Mesendoderm (in vitro differentiated cells): ENCODE measurements at regions not wholly inside any gene's neighbourhood (a gene's known extent, or its start where the extent isn't known, plus 50 kb on each side); places are given as distances from the start of the nearest gene placed in this dataset.

Experiments used
- DNase-seq: peaks from one replicate; pipeline ENCODE4 v3.0.0; 2013
- H2AK5ac ChIP-seq: 2 replicates; pipeline ENCODE4 v1.6.1; 2013; ENCODE audit warnings: low read length, inconsistent platforms
- H2BK120ac ChIP-seq: 2 replicates; pipeline ENCODE4 v1.6.1; 2013; ENCODE audit warnings: low read depth, mild to moderate bottlenecking, low read length, moderate library complexity, mixed read lengths
- H2BK15ac ChIP-seq: replicated peaks from 2 replicates; pipeline ENCODE4 v1.6.1; 2013; ENCODE audit warnings: low read depth, mild to moderate bottlenecking, moderate library complexity
- H2BK5ac ChIP-seq: 2 replicates; pipeline ENCODE4 v1.6.1; 2013; ENCODE audit warnings: low read length, inconsistent platforms
- H3K18ac ChIP-seq: 2 replicates; pipeline ENCODE4 v1.6.1; 2013; ENCODE audit warnings: mild to moderate bottlenecking, low read length, mixed read lengths
- H3K23ac ChIP-seq: one replicate; pipeline ENCODE4 v1.6.1; 2013; ENCODE audit warnings: low read length
- H3K27ac ChIP-seq: 2 replicates; pipeline ENCODE4 v1.5.1; 2013; ENCODE audit warnings: low read depth, mild to moderate bottlenecking, inconsistent platforms, low read length, moderate library complexity
- H3K27me3 ChIP-seq: 2 replicates; pipeline ENCODE4 v1.6.1; 2013; ENCODE audit warnings: low read length, control low read depth, mild to moderate bottlenecking, inconsistent platforms; ENCODE audit not compliant: insufficient read depth, poor library complexity
- H3K36me3 ChIP-seq: 2 replicates; pipeline ENCODE4 v1.6.1; 2013; ENCODE audit warnings: low read length, inconsistent platforms; ENCODE audit not compliant: control insufficient read depth, insufficient read depth
- H3K4ac ChIP-seq: one replicate; pipeline ENCODE4 v1.6.1; 2013; ENCODE audit warnings: low read depth, mild to moderate bottlenecking, low read length, moderate library complexity
- H3K4me1 ChIP-seq: 2 replicates; pipeline ENCODE4 v1.6.1; 2013; ENCODE audit warnings: low read depth, low read length, inconsistent platforms; ENCODE audit not compliant: control insufficient read depth
- H3K4me2 ChIP-seq: 2 replicates; pipeline ENCODE4 v1.6.1; 2013; ENCODE audit warnings: low read length
- H3K4me3 ChIP-seq: 2 replicates; pipeline ENCODE4 v1.5.1; 2013; ENCODE audit warnings: mild to moderate bottlenecking, low read length
- H3K56ac ChIP-seq: one replicate; pipeline ENCODE4 v1.6.1; 2013; ENCODE audit warnings: low read length
- H3K79me1 ChIP-seq: 2 replicates; pipeline ENCODE4 v1.6.1; 2013; ENCODE audit warnings: low read length, inconsistent platforms
- H3K79me2 ChIP-seq: 2 replicates; pipeline ENCODE4 v1.6.1; 2013; ENCODE audit warnings: mild to moderate bottlenecking, low read length; ENCODE audit not compliant: control insufficient read depth, insufficient read depth
- H3K9ac ChIP-seq: 2 replicates; pipeline ENCODE4 v1.6.1; 2013; ENCODE audit warnings: low read length, inconsistent platforms
- H4K5ac ChIP-seq: one replicate; pipeline ENCODE4 v1.6.1; 2013; ENCODE audit warnings: low read length
- H4K8ac ChIP-seq: one replicate; pipeline ENCODE4 v1.6.1; 2013; ENCODE audit warnings: low read depth, mild to moderate bottlenecking, control low read depth, low read length, moderate library complexity
- WGBS: extraction: QIAGEN DNeasy Blood & Tissue Kit; methylation state at CpG from one replicate; pipeline ENCODE4 v1.1.7; 2013; ENCODE audit warnings: low lambda C conversion rate, missing lambda C conversion rate; ENCODE audit not compliant: insufficient coverage; ENCODE audit errors: extremely low coverage; 5-methylcytosine and 5-hydroxymethylcytosine counted together

DNA sequence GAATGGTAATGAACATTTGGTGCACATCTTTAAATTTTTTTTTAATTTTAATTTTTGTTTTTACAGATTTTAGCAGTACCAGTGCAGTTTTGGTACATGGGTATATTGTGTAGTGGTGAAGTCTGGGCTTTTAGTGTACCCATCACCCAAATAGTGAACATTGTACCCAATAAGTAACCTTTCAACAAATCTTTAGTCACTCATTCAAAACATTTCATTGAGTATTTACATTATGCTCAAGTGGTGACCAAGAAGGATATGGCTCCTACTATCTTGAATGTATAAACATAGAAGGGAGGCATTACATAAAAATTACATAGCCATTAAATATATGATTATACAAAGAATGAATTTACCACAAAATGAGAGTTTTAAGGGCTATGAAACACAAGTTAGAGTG, 223.3 kb downstream of the SPRY1 start:
- Histone ChIP-seq H3K56ac (no peak overlapping the region), H2BK120ac (peak overlapping the region; percentile 67), H3K4me3 (no peak overlapping the region), H3K27me3 (no peaks in the 10 kb centered on the region), H4K8ac (no peak overlapping the region), H3K36me3 (no peaks in the 10 kb centered on the region), H3K4me2 (no peak overlapping the region), H3K4me1 (no peaks in the 10 kb centered on the region), H3K79me1 (no peaks in the 10 kb centered on the region), H3K79me2 (no peaks in the 10 kb centered on the region), H3K9ac (no peak overlapping the region), H2AK5ac (no peak overlapping the region), H4K5ac (no peak overlapping the region), H3K18ac (no peak overlapping the region), H2BK15ac (no peak overlapping the region), H3K23ac (no peak overlapping the region), H2BK5ac (no peak overlapping the region), H3K4ac (no peak overlapping the region), H3K27ac (no peak overlapping the region)
- no peak for DNase-seq

DNA sequence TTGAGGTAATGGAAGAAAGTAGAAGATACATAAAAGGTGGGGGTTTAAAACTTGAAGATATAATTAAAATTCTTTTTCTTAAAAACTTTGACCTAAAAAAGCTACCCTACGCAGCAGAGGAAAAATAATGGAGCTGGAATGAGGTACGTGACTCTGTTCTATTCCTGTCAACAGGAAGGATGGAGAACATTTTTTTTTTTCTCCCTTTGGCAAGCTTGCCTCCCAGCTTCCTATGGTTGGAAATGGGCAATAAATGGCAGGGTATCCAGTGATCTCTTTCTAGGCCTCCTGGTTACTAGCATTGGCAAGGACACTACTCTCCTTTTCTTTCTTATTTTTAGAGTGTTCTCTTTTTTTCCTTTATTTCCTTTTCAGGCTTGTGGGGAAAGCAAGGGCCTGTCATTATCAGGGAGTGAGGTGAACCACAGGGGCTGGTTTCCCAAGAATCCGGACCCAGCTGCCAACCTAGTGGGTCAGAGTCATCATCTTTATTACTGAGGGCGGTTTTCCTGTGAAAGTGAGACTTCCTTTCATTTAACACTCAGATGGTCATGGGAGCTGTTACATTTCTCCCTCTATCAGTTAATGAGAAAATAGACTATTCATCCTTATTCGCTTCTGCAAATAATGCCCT, 224.6 kb downstream of the SPRY1 start:
- DNase-seq = peak; percentile 62
- WGBS = no CpG with 5 or more reads among the region's 5 CpGs
- no peaks in the 10 kb centered on the region for H3K79me2 ChIP-seq

DNA sequence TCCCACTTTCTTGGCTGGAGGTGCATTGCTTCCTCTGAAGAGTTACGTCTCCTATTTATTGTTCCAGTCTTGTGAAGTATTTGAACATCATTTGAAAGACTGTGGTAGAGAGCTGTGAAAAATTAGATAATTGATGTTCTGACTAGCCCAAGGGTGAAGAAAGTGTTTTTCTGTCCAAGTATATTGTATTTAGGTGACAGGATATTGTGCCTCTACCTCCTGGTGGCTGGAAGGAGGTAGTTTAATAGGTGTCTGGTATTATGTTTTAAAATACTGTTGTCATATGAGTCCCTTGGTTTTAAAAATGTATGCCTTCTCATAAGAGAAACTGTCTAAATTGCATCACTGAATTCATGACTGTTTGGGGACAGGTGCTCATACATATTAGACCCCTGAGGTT, 226.0 kb downstream of the SPRY1 start:
- Histone ChIP-seq H3K4me3 (no peak overlapping the region), H2BK15ac (no peak overlapping the region), H3K27ac (no peak overlapping the region), H3K36me3 (no peaks in the 10 kb centered on the region), H3K4me1 (no peaks in the 10 kb centered on the region), H3K27me3 (no peaks in the 10 kb centered on the region), H4K5ac (no peak overlapping the region), H3K4ac (no peak overlapping the region), H2BK120ac (no peak overlapping the region), H3K23ac (no peak overlapping the region), H3K4me2 (no peak overlapping the region), H2AK5ac (no peak overlapping the region), H3K56ac (no peak overlapping the region), H3K79me2 (no peaks in the 10 kb centered on the region), H4K8ac (no peak overlapping the region), H3K18ac (no peak overlapping the region), H3K9ac (no peak overlapping the region), H2BK5ac (no peak overlapping the region), H3K79me1 (no peaks in the 10 kb centered on the region)
- DNase-seq = no peak
- WGBS = no CpG with 5 or more reads among the region's 1 CpG

More for the DNA sequence above, 224.6 kb downstream of the SPRY1 start:
- Histone ChIP-seq H3K18ac (no peak overlapping the region), H4K5ac (no peak overlapping the region), H2BK15ac (no peak overlapping the region), H3K4ac (no peak overlapping the region), H3K9ac (no peak overlapping the region), H3K4me3 (no peak overlapping the region), H3K36me3 (no peaks in the 10 kb centered on the region), H3K23ac (no peak overlapping the region), H3K27me3 (no peaks in the 10 kb centered on the region), H2AK5ac (no peak overlapping the region), H3K27ac (peak overlapping the region; percentile 49), H2BK120ac (peak overlapping the region; percentile 38), H4K8ac (no peak overlapping the region), H3K4me1 (no peaks in the 10 kb centered on the region), H2BK5ac (peak overlapping the region; percentile 44), H3K4me2 (no peak overlapping the region), H3K79me1 (no peaks in the 10 kb centered on the region), H3K56ac (no peak overlapping the region)

DNA sequence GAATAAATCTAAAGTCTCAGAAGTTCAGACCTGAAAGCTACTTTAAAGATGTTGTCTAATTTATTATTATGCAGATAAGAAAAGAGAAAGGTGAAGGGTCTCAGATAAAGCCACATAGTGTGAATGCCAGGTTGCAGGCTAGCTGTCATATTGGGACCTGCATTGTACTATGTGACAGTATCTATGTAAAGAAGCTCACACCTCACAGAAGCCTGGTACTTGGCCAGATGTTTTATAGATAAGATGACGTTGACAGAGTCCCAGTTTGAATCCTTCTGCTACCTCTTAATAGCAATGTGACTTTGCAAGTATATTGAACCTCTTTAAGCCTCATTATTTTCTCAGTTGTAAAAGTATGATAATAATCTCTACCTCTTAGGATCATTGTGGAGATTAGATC, 227.0 kb downstream of the SPRY1 start:
- Histone ChIP-seq H3K4me2 (no peak overlapping the region), H3K27me3 (no peaks in the 10 kb centered on the region), H2AK5ac (no peak overlapping the region), H3K79me2 (no peaks in the 10 kb centered on the region), H3K23ac (no peak overlapping the region), H3K4me3 (no peak overlapping the region), H3K56ac (no peak overlapping the region), H3K18ac (no peak overlapping the region), H2BK5ac (no peak overlapping the region), H3K4me1 (no peaks in the 10 kb centered on the region), H3K79me1 (no peaks in the 10 kb centered on the region), H3K36me3 (no peaks in the 10 kb centered on the region), H3K27ac (no peak overlapping the region), H4K5ac (no peak overlapping the region), H2BK120ac (no peak overlapping the region), H4K8ac (no peak overlapping the region), H2BK15ac (no peak overlapping the region), H3K4ac (no peak overlapping the region), H3K9ac (no peak overlapping the region)
- DNase-seq = peak; percentile 92
- no CpG with 5 or more reads among the region's 1 CpG for WGBS

DNA sequence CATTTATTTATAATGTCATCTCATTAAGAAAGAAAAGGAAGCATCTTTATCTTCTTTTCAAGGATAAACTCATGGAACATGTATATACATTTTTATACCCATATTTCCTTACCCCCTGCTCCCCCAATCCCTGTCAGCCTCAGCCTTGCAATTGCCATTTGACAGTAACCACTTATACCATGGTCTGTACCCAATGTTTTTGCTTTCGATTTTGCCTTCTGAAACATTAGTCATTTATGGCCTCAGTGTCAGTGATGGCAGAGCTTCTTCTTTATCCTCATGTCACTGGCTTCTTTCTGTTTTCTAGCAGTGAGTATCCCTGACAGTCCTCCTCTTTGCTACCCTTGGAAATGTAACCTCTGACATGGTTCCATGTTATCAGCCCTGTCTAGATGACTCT, 228.4 kb downstream of the SPRY1 start:
- Histone ChIP-seq H2BK15ac (no peak overlapping the region), H3K4me2 (no peak overlapping the region), H4K8ac (no peak overlapping the region), H3K79me2 (no peaks in the 10 kb centered on the region), H3K4me3 (no peak overlapping the region), H3K4me1 (no peaks in the 10 kb centered on the region), H3K56ac (no peak overlapping the region), H3K27me3 (no peaks in the 10 kb centered on the region), H3K9ac (no peak overlapping the region), H2AK5ac (no peak overlapping the region), H3K23ac (no peak overlapping the region), H3K27ac (no peak overlapping the region), H3K36me3 (no peaks in the 10 kb centered on the region), H3K18ac (no peak overlapping the region), H2BK5ac (no peak overlapping the region), H3K79me1 (no peaks in the 10 kb centered on the region), H3K4ac (no peak overlapping the region), H4K5ac (no peak overlapping the region), H2BK120ac (no peak overlapping the region)
- WGBS = no CpG with 5 or more reads among the region's 1 CpG
- DNase-seq = no peak

DNA sequence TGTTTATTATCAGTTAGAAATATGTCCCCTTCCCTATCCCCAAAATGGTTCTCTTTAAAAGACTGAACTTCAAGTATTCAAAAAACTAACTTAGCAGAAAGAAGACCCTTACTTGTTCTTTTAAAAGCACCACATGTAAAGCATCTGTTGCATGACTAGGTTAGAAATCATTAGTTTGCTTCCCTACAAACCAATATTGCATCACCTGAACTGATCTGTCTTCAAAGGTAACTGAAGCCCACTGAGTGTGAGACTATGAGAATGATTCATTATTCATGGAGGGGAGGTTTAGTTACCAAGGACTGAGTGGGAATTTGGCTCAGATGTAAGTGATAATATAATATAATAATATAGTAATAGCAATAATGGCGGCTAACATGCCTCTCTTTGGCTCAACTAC, 231.7 kb downstream of the SPRY1 start:
- no peak overlapping the region for H3K4ac ChIP-seq
- H3K4me1 ChIP-seq = no peaks in the 10 kb centered on the region
- H3K27me3 ChIP-seq = no peaks in the 10 kb centered on the region
- H2BK5ac ChIP-seq = no peak overlapping the region
- H3K4me3 ChIP-seq = no peak overlapping the region
- no peaks in the 10 kb centered on the region for H3K79me2 ChIP-seq
- no peak overlapping the region for H4K5ac ChIP-seq
- WGBS = no CpG with 5 or more reads among the region's 1 CpG
- no peak overlapping the region for H3K23ac ChIP-seq
- no peak overlapping the region for H3K18ac ChIP-seq
- DNase-seq = no peak
- no peaks in the 10 kb centered on the region for H3K79me1 ChIP-seq
- no peaks in the 10 kb centered on the region for H3K36me3 ChIP-seq
- no peak overlapping the region for H2AK5ac ChIP-seq
- H3K4me2 ChIP-seq = no peak overlapping the region
- no peak overlapping the region for H2BK15ac ChIP-seq
- no peak overlapping the region for H3K56ac ChIP-seq
- no peak overlapping the region for H4K8ac ChIP-seq
- no peak overlapping the region for H2BK120ac ChIP-seq
- H3K9ac ChIP-seq = no peak overlapping the region
- H3K27ac ChIP-seq = no peak overlapping the region
